Vagina (tissue), 2 donors: ENCODE measurements at regions not wholly inside any gene's neighbourhood (a gene's known extent, or its start where the extent isn't known, plus 50 kb on each side); places are given as distances from the start of the nearest gene placed in this dataset.

Experiments
- DNase-seq, 2 donors: peaks; one replicate each; pipeline ENCODE4 v3.0.0-alpha.2; 2017; ENCODE audit errors: extremely low spot score in 2 of 2
- H3K27ac ChIP-seq: fragments of 200-600 bp; sonication (generic); one replicate; pipeline ENCODE4 v1.5.1; 2019
- H3K27me3 ChIP-seq: fragments of 200-600 bp; sonication (generic); one replicate; pipeline ENCODE4 v1.5.1; 2019
- H3K36me3 ChIP-seq, 2 donors: fragments of 200-600 bp; sonication (generic); one replicate each; pipeline ENCODE4 v1.5.1; 2017 to 2019
- H3K4me1 ChIP-seq: fragments of 200-600 bp; sonication (generic); one replicate; pipeline ENCODE4 v1.5.1; 2019
- H3K4me3 ChIP-seq, 2 donors: fragments of 200-600 bp; sonication (generic); 1 replicate in 1 of 2; 2 replicates in 1 of 2; pipeline ENCODE4 v1.5.1; 2016 to 2019
- H3K9me3 ChIP-seq: fragments of 200-600 bp; sonication (generic); one replicate; pipeline ENCODE4 v1.5.1; 2019
- CTCF ChIP-seq, 3 experiments: fragments of 450-650 bp in 2 of 3; fragments of 200-600 bp in 1 of 3; sonication (generic) in 1 of 3; IDR thresholded peaks; one replicate each; pipeline ENCODE4 v1.5.1; 2017 to 2019; ENCODE audit warnings: antibody characterized with exemption in 3 of 3, mild to moderate bottlenecking in 2 of 3, moderate library complexity in 2 of 3
- POLR2A ChIP-seq, 2 donors: fragments of 450-650 bp; IDR thresholded peaks; one replicate each; pipeline ENCODE4 v1.6.1; 2017; ENCODE audit warnings: antibody characterized with exemption in 2 of 2, mild to moderate bottlenecking in 2 of 2, moderate library complexity in 2 of 2
- POLR2AphosphoS5 ChIP-seq, 2 donors: sonication (generic); formaldehyde crosslinking; IDR thresholded peaks; one replicate each; pipeline ENCODE4 v1.9.0; 2017; ENCODE audit warnings: antibody characterized with exemption in 2 of 2, mild to moderate bottlenecking in 2 of 2, low read depth in 1 of 2; ENCODE audit not compliant: insufficient read depth in 1 of 2
- intact Hi-C: fragments of 100-400 bp; cut with DNase I; formaldehyde crosslinking; loops from one replicate; pipeline ENCODE4 v1.15.1; 2023

- Histone ChIP-seq H3K9me3 (no peaks in the 10 kb centered on the region), H3K27me3 (no peaks in the 10 kb centered on the region), H3K4me1 (peaks cover 14% of the 10 kb centered on the region), H3K36me3 (no peaks in the 10 kb centered on the region), H3K4me3 (no peak overlapping the region), H3K27ac (no peak overlapping the region)
- no peak for DNase-seq
- intact Hi-C loops = no loop called here
- TF ChIP-seq POLR2A (IDR thresholded peaks at IDR 0.05) (no peak), CTCF (IDR thresholded peaks at IDR 0.05) (no peak), POLR2AphosphoS5 (IDR thresholded peaks at IDR 0.05; ENCODE audit: insufficient read depth in 1 of 2, low read depth in 1 of 2) (no peak)
These were observed 594.2 kb upstream of the SGCD start for GRCh38 chr5:155732587-155733376.

- no peaks in the 10 kb centered on the region for H3K36me3 ChIP-seq
- no peaks in the 10 kb centered on the region for H3K27me3 ChIP-seq
- no peak for TF ChIP-seq POLR2AphosphoS5 (IDR thresholded peaks at IDR 0.05; ENCODE audit: insufficient read depth in 1 of 2, low read depth in 1 of 2)
- no peak overlapping the region for H3K27ac ChIP-seq
- intact Hi-C loops = no loop called here
- H3K4me3 ChIP-seq = no peak overlapping the region
- peaks cover 4% of the 10 kb centered on the region for H3K4me1 ChIP-seq
- no peak for DNase-seq
- H3K9me3 ChIP-seq = no peaks in the 10 kb centered on the region
These were observed 593.0 kb upstream of the SGCD start for GRCh38 chr5:155733935-155734334.

GRCh38 chr5:155735388-155735787 lies 591.6 kb upstream of the SGCD start:
- TF ChIP-seq POLR2A (IDR thresholded peaks at IDR 0.05) = no peak
- TF ChIP-seq CTCF (IDR thresholded peaks at IDR 0.05) = no peak
- no peak for TF ChIP-seq POLR2AphosphoS5 (IDR thresholded peaks at IDR 0.05; ENCODE audit: insufficient read depth in 1 of 2, low read depth in 1 of 2)
- intact Hi-C loops = no loop called here
- no peak overlapping the region for H3K27ac ChIP-seq
- H3K4me1 ChIP-seq = no peaks in the 10 kb centered on the region
- H3K27me3 ChIP-seq = no peaks in the 10 kb centered on the region
- no peak for DNase-seq
- no peaks in the 10 kb centered on the region for H3K36me3 ChIP-seq
- no peaks in the 10 kb centered on the region for H3K9me3 ChIP-seq
- H3K4me3 ChIP-seq = no peak overlapping the region

GRCh38 chr5:155738616-155739015 lies 588.3 kb upstream of the SGCD start:
- intact Hi-C loops = no loop called here
- no peaks in the 10 kb centered on the region for H3K27me3 ChIP-seq

GRCh38 chr5:155746367-155747038 lies 580.5 kb upstream of the SGCD start:
- TF ChIP-seq POLR2A (IDR thresholded peaks at IDR 0.05) (no peak), POLR2AphosphoS5 (IDR thresholded peaks at IDR 0.05; ENCODE audit: insufficient read depth in 1 of 2, low read depth in 1 of 2) (no peak), CTCF (IDR thresholded peaks at IDR 0.05) (no peak)
- no peak overlapping the region for H3K4me3 ChIP-seq
- H3K27me3 ChIP-seq = no peaks in the 10 kb centered on the region
- no peaks in the 10 kb centered on the region for H3K9me3 ChIP-seq
- intact Hi-C loops = no loop called here
- no peak for DNase-seq
- H3K4me1 ChIP-seq = no peaks in the 10 kb centered on the region
- H3K36me3 ChIP-seq = no peaks in the 10 kb centered on the region
- no peak overlapping the region for H3K27ac ChIP-seq

More at GRCh38 chr5:155738616-155739015, 588.3 kb upstream of the SGCD start:
- no peaks in the 10 kb centered on the region for H3K9me3 ChIP-seq
- no peak for DNase-seq
- H3K4me3 ChIP-seq = no peak overlapping the region
- H3K27ac ChIP-seq = no peak overlapping the region
- no peak for TF ChIP-seq CTCF (IDR thresholded peaks at IDR 0.05)
- TF ChIP-seq POLR2AphosphoS5 (IDR thresholded peaks at IDR 0.05; ENCODE audit: insufficient read depth in 1 of 2, low read depth in 1 of 2) = no peak
- no peak for TF ChIP-seq POLR2A (IDR thresholded peaks at IDR 0.05)
- no peaks in the 10 kb centered on the region for H3K36me3 ChIP-seq
- H3K4me1 ChIP-seq = no peaks in the 10 kb centered on the region
